ENCODE measurements at regions not wholly inside any gene's neighbourhood (a gene's known extent, or its start where the extent isn't known, plus 50 kb on each side); places are given as distances from the start of the nearest gene placed in this dataset.

- TF ChIP-seq CTCF (IDR thresholded peaks at IDR 0.05) (no peak), EP300 (IDR thresholded peaks at IDR 0.05) (no peak), POLR2A (IDR thresholded peaks at IDR 0.05) (no peak)
These were observed 553.5 kb downstream of the TBC1D22A start for GRCh38 chr22:47315862-47316419.
